GM19395 (cell line): ENCODE measurements at regions not wholly inside any gene's neighbourhood (a gene's known extent, or its start where the extent isn't known, plus 50 kb on each side); places are given as distances from the start of the nearest gene placed in this dataset.
"Not testable (repeated sequence)": the region's sequence is repeated elsewhere in the genome, so short reads cannot be mapped to it uniquely, and the experiment has no call there.

Source experiments
- ATAC-seq: cut with Tn5 transposase; IDR thresholded peaks from one replicate; pipeline ENCODE4 v1.9.1; 2021; ENCODE audit warnings: mild to moderate bottlenecking, moderate library complexity; ENCODE audit not compliant: unreplicated experiment

DNA sequence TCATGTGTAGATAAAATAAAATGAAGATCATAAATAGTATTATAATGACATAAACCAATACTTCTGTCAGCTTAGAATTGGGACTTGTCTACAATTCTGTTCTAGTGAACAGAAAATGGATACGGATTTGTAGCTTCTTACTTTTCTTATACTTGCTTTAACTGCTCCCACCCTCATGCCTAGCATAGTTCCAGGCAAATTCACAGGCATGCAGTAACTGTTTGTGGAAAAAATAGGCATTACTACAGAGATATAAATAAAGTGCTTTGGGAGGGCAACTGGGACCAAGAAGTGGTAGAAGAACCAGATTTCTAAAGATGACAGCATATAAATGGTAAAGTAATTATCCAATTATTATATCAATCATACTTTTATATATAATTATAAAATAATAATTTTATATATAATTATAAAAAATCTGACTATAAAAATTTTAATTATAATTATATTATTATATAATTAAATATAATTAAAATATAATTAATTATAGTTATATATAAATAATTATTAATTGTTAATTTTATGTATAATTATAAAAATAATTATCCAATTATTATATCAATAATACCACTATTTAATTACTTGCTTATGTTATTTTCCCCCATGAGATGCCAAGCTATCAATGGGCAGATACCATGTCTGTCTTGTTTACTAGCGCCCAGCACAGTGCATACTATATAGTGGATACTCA lies 144.1 kb downstream of the NOC3L start:
- ATAC-seq = no peak

DNA sequence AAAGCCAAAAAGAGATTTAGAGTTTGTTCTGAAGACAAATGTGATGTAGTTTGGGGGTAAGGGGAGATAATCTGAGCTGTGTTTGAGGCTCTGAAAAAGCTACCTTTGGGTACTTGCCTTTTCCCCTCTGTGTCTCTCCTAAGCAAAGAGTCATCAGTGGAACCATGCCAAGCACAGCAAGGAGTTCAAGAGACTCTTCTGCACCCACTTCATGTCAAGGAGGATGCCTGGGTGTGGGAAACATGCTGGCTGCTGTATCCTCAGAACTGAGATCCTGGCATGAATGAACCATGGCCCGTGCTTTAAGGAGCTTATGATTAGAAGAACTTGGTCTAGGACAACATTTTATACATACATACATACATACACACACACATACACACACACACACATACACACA lies 142.9 kb downstream of the NOC3L start:
- ATAC-seq = no peak

DNA sequence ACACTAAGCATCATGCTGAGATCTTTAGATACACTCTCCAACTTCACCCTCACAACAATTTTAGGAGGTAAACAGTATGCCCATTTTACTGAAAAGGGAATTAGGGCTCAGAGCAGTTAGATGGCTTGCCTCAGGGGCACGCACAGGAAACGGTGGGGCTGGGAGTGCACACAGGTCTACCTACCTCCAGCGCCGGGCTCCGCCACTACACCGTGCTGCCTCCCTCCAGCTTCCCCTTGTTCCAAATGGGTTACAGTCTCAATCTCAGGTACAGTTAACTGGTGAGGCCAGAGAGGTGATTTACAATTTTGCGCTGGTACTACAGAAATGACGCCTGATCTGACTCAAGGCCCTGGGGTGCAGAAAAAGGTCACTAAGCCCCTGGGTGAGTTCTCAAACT lies 142.0 kb downstream of the NOC3L start:
- no peak for ATAC-seq

DNA sequence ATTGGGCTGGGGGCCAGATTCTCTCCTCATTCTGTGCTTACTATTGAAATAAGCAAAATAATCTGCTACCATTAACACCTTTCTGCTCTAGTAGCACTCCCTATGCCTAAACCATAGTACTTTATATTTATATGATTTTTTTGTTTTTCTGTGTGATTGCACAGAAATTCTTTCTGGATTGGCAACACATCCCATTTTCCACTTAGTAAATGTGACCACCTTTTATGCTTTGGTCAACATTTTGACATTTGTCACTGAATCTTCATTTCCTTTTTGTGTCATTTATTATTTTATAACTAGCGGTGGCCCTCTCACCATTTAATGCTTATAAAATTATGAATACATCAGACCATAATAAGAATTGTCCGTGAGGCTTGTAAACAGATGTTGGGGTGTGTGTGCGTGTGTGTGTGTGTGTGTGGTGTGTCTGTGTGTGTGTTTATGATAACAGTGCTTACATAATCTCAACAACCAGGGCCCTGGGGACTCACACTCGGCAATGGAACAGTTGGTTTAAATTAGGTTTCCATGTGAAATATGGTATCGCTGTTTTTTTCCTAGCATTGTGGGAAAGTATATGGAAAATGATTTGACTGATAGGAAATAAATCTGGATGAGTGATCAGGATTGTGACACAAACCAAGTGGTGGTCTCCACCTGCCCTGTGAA lies 138.9 kb downstream of the NOC3L start:
- ATAC-seq = no peak

DNA sequence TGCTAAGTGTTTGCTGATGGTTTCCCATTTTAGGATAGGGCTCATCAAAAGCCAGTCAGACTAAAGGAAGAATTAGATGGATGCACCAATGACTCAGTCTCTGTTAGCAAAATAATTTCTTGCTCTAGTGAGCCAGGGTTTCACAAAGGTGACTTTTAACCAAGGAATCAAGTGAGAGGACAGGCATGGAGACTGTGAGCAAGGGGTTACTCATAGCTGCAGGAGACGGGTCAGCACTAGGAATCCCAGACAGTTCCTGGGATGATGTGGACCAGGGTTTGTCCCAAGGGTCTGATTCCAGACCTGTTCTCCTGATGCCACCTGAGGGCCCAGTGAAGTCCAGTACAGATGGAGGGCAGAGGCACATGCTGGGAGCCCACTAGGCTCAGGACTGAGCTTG lies 138.1 kb downstream of the NOC3L start:
- no peak for ATAC-seq

DNA sequence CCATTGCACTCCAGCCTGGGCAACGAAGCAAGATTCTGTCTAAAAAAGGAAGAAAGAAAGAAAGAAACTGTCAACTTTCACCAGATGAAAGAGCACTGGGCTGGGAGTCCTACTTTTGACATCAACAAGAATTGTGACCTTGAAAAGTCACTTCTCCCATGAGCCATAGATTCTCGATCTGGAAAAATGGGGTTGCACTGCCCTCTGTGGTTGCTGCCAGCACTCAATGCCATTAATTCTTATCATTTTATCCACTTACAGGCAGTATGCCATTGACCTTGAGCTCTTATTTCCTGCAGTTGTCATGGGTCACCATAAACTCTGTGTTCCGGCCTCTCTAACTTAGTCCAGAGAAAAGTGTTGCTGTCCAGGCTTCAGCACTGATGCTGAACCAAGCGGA lies 137.2 kb downstream of the NOC3L start:
- ATAC-seq = no peak

DNA sequence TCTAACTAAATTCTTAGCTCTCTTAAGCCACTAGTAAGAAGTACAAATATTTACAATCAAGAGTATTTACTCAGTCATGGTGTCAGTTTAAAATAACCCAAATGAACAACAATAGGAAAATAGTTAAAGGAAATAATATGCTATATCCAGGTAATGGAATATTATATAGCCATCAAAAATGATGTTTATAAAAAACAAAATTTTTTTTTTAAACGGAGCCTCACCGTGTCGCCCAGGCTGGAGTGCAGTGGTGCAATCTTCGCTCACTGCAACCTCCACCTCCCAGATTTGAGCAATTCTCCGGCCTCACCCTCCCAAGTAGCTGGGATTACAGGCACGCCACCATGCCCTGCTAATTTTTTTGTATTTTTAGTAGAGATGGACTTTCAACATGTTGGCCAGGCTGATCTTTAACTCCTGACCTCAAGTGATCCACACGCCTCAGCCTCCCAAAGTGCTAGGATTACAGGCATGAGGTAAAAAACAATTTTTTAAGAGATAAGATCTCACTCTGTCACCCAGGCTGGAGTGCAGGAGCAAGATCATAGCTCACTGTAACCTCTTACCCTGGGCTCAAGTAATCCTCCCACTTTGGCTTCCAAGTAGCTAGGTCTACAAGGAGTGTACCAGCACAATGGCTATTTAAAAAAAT lies 132.5 kb downstream of the NOC3L start:
- no peak for ATAC-seq

DNA sequence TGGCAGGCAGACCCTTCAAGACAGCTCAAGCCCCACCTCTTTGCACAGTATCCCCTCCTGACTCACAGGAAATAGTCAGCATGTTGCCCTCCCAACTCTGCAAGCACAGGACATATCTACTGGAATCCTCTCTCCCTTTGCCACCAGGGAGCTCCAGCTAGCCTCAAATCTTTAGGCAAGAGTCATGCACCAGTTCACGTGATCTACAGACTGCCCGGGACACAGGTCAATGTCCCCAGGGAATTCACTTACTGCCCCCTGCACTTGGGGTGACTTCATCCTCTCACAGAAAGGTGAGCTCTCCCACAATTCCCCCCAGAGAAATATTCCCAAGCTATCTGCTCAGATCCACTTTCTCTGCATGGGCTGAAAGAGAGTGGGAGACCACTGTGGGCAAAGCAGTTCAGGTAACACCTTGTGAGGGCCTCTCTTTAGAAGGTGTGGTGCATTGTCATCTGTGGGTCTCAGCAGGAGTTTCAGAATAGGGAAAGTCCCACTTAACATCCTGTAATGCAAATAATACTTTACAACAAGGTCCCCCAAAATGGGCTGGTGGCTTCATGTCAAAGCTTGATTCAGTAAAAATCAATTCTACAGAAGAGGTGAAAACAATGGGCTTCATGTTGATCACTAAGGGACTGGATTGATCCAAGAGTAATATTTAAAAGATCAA lies 129.9 kb downstream of the NOC3L start:
- no peak for ATAC-seq

DNA sequence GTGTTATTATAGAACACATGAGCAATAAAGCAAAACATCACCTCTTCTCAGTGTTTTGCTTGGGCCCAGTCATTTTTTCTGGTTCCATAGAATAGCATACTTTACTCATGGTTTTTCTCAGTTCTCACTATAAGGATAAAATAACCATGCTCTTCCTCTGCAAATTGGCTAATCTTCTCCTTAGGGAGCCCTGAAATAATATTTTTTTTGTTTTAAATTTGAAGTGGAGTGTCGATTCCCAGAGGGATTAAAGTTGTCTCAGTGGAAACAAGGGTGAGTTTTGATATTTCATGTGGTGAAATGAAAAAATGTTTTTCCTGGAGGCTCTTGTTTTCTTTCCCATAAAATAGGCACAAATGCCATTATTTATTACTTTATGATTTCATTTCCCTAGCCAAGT lies 127.3 kb downstream of the NOC3L start:
- ATAC-seq = no peak

DNA sequence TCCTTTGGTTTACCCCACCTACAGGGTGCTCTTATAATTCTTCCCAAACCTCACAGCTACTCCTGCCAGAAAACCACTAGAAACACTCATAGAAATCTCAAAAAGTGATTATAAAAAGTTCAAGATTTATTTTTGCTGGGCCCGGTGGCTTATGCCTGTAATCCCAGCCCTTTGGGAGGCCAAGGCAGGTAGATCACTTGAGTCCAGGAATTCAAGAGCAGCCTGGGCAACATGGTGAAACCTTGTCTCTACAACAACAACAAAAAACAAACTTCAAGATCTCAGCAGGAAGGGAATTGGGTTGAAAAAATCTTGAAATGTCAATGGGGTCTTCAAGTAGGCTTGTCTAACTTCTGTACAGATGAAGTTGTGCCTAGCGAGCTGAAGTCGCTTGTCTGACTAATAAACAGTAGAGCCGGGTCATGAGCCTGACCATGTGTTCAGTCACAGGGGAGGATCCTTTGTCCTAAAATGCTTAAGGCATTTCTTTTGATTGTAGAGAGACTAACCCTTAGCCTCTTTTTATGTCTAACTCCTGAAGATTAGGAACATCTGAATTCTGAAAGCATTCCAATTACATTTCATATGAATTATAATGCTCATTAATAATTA lies 124.6 kb downstream of the NOC3L start:
- ATAC-seq = no peak

DNA sequence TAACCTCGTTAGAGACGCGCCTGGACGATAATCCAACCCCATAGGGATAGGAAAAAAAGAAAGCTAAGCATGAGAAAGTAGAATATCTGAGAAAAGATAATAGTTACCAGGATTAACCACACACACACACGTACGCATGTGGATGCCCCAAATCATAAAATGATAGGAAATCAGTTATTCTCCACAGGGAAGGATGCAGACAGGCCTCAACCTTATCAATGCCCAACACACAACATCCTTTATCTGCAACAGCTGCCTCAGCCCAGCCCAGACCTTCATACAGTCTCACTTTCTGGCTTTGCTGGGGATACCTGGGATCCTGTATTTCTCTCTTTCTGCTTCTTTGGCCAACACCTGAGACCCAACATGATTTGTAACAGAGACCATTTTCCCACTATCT lies 123.0 kb downstream of the NOC3L start:
- ATAC-seq = no peak

DNA sequence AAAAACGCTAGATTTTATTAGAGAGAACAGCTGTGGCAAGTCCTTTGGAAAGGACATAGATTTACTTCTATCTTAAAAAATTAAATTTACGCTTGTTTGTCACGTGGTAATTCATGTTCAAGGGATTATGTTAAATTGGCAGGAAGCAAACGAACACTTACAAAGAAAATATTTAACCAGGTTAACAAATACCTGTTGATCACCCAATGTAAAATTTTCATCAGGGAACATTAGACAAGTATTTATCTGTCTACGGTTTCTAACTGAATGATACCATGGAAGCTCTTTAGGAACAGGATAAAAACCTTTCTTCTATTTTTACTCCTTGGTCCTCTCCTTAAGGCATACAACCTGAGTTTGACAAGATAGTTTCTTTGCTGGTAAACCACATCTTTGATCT lies 122.2 kb downstream of the NOC3L start:
- no peak for ATAC-seq

DNA sequence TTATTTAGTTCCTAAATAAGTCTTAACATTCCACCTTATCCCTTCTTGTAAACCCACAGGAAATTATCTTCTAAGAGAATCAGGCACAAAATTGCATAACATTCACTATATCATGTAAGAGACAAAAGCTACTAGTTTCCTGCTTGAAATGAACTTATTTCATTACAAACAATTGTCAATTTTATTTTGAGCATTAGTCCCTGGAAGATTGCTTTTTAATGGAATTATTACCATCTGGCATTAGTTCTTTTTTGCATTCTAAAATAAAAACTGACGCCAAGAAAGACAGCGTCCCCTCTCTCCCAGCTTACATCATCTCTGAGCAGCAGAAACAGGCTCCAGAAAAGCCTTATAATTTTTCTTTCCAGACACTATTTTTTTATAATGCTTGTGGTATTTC lies 121.8 kb downstream of the NOC3L start:
- no peak for ATAC-seq

DNA sequence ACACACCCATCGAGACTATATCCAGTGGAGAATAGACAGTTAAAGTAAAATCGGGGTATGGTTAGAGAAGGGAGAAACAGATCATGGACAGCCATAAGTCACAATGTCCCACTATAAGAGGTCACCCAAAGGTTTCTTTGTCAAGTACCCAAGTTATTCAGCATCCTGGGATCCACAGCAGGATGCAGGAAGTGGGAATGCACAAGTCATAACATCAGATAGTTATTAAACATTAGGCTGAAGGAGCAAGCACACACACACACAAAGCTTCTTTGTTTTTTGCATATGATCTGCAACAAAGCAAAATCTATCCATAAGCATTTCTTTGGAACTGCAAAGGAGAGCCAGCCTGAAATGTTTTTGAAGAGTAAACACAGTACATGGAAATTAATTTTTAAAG lies 111.6 kb downstream of the NOC3L start:
- ATAC-seq = no peak

DNA sequence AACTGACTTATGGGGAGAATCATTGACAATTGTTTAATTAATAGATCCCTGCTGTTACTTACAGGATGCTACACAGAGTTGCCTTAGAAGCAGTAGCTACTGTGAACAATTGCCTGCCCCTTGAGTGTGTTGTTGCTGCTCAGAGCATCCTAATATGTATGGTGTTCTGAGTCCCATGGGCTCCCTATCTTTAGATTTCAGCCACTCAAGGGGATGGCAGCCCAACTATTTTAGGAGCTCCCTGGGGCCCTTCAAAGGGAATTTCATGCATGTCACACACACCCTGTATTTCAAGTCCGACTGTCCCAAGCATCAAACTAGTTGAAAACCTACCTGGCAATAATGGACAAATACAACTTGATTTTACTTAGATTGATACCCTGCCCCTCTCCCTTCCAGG lies 111.2 kb downstream of the NOC3L start:
- no peak for ATAC-seq

DNA sequence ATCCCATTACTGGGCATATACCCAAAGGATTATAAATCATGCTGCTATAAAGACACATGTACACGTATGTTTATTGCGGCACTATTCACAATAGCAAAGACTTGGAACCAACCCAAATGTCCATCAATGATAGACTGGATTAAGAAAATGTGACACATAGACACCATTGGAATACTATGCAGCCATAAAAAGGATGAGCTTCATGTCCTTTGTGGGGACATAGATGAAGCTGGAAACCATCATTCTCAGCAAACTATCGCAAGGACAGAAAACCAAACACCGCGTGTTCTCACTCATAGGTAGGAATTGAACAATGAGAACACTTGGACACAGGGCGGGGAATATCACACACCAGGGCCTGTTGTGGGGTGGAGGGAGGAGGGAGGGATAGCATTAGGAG lies 105.3 kb downstream of the NOC3L start:
- ATAC-seq = not testable (repeated sequence)

DNA sequence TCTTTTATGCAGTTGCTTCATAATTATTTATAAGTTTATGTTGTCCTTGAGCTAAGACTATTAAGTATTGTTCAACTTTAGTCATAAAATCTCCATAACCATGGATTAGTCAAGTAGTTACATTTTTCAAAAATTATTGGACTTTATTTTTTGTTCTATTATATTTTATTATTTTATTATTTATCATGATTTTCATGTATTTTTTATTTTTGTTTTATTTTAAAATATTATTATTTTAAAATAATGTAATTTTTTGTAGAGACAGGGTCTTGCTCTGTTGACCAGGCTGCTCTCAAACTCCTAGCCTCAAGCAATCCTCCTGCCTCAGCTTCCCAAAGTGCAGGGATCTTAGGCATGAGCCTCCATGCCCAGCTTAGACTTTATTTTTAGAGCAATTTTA lies 102.3 kb downstream of the NOC3L start:
- no peak for ATAC-seq

DNA sequence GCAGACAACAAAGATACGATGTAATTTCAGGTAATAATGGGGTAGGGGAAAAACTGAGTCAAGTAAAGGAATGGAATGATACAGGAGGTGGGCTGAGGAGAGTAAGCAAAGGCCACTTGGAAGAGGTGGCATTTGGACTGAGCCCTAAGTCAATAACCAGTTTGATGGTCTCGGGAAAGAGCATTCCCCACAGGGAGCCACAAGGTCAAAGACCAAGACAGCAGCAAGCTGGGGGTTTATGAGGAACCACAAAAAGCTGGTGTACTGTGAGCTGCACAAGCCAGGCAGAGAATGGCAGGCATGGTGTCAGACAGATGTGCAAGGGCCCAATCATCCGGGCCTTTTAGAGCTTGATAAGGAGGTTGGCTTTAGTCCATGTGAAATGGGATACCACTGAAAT lies 98.7 kb downstream of the NOC3L start:
- ATAC-seq = no peak

DNA sequence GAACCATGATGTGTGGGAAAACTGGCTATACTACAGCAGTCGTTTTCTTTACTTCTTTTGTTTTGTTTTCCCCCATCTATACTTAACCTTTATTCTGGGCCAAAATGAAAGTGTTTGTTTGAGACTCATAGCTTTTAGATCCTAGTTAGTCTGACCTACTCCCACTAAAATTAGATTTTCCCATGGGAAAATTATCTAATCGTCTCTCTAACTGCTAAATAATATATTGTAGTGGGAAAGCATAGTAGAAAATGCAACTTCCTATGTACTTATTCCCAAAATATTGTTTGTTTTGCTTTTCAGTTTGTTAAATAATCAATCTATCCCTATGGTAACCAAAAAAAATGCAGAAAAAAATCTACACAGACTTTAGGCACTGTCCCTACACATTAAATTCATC lies 96.6 kb downstream of the NOC3L start:
- ATAC-seq = no peak

DNA sequence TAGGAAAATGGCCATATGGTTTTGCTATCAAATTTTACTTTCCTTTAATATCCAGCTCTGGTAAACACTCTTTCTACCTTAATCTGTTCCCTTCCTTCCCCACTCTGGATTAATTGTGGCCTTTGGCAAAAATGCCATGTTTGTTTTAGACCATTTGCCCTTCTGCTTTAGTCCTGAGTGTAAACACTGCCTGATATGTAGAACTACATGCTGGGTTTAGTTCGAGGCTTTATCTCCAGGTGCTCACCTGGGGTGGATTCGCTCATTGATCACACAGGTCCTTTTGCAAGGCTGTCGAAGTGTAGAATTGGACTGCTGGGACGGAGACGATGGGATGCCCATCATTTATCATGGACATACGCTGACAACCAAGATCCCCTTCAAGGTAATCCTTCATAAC lies 94.1 kb downstream of the NOC3L start:
- no peak for ATAC-seq

DNA sequence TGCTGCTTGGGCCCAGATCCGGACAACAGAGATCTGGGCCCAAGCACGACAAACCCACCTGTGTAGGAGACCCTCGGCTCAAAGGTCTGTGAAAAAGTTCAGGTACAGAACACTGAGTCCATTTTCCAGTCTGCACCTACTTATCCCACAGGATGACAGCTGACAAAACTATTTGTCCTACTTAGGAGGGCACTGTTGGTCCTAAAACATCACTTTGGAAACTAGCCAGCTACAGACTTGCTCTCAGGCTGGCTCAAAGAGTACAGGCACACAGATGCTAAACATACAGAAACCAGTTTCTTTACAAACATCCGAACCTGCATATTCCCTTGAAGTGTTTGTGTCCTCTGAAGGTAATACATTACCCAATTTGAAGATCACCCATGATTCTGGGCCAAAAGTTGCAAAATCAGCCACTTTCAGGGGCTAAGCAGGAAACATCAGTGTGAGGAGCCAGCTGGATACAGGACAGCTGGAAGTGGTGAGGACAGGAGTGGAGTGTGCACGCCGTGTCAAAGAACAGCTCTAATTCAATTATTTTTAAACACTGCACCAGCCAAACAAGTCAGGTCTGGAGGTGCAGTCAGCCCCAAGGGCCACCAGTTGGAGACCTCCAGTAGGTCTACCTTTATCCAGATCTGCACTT lies 88.5 kb downstream of the NOC3L start:
- no peak for ATAC-seq
